ENCODE measurements at regions not wholly inside any gene's neighbourhood (a gene's known extent, or its start where the extent isn't known, plus 50 kb on each side); places are given as distances from the start of the nearest gene placed in this dataset.
"Not testable (repeated sequence)": the region's sequence is repeated elsewhere in the genome, so short reads cannot be mapped to it uniquely, and the experiment has no call there.

DNA sequence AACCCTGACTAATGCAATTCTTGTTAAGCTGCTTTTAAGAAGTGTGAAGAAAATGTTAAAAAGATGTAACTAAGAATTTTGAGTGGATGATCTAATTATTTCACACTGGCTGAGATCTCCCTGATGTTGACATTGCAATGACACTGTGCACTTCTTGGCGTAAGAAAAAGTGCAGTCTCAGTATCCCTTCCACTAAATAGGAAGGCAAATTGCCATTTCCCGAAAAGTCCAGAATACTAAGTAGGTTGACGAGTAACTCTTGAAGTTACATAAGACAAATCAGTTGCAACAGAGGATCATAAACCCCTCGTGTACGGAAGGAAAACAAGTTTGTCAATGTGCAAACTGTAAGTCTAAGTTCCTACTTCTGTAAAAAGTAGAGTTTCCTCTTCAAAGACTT, 189.9 kb downstream of the LMLN start:
- DNase-seq = not testable (repeated sequence)

DNA sequence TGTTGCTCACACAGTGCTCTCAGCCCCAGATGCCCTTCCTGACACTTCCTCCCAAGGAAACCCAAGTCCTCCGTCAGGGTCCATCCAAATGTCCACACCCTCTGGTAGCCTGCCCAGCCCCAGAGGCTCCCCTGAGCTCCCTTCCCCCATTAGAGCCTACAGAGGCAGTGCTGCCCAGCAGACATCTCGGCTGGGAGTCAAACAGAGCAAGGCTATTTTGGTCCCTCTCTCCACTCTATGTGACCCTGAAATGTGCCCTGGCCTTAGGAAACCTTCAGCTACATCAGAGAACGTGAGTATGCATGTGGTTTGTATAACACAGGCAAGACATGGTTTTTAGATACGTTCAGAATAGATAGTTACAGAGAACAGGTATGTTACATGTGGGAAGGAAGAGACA, 191.8 kb downstream of the LMLN start:
- not testable (repeated sequence) for DNase-seq

GRCh38 chr3:198155771-198156170, 195.8 kb downstream of the LMLN start:
- not testable (repeated sequence) for DNase-seq

DNA sequence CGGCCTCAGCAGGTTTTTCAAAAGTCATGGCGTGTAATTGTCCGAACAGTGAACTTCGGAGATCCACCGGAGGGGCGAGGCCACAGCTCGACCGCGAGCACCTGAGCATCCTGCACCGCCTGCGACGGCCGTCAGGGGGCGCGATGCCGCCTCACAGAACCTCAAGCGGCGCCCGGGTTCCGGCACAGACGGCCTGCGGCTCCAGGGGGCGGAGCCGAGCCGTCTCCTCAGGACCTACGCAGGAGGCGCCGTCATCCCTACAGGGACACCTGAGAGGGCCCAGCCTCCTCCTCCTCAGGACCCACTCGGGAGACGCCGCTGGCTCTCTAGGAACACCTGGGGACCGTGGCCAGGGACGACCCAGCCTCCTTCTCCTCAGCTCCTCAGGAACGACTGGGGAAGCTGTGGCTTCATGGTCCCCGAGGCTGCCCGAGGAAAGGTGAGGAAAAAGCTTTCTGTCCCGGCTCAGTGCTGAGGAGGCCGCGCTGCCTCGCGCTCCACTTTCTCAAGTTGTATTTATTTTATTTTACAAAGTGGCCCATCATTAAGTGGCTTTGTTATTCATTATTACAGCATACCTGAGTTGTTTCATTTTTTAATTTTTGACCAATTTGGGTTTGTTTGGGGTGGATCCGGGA, 197.3 kb downstream of the LMLN start:
- not testable (repeated sequence) for DNase-seq

- DNase-seq = not testable (repeated sequence)
Observed at GRCh38 chr3:198158007-198158406, 198.0 kb downstream of the LMLN start.

- DNase-seq = peak; percentile 75
Observed at GRCh38 chr3:198167339-198168039, 207.5 kb downstream of the LMLN start.

DNA sequence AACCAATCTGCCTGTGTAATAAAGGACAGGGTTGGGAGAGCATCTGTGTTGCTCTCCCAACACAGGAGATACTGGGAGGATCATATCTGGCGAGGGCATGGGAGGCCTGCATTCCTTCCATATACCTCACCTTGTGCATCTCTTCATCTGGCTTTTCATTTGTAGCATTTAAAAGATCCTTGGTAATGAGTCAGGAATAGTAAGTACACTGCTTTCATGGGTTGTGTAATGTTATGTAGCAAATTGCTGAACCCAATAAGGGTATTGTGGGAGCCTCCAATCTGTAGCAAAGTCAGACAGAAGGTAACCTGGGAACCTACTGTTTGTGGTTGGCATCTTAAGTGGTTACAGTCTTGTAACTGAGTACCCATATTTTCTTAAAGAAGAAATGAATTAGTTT, 210.8 kb downstream of the LMLN start:
- not testable (repeated sequence) for DNase-seq

GRCh38 chr3:198173080-198173479, 213.1 kb downstream of the LMLN start:
- DNase-seq = not testable (repeated sequence)

GRCh38 chr3:198173929-198174574, 214.0 kb downstream of the LMLN start:
- DNase-seq = not testable (repeated sequence)

All from stimulated activated CD4-positive, alpha-beta T cell treated with anti-CD3 and anti-CD28 coated beads, Interleukin-4, amount 100 ng/mL, for 24 hours (primary cell).